ENCODE measurements at regions not wholly inside any gene's neighbourhood (a gene's known extent, or its start where the extent isn't known, plus 50 kb on each side); places are given as distances from the start of the nearest gene placed in this dataset.

- CTCF ChIA-PET: no interaction called here
- H3K36me3 Mint-ChIP-seq: no peaks in the 10 kb centered on the region
- DNase-seq (no peak), ATAC-seq (no peak)
- H3K4me3 Mint-ChIP-seq: no peak overlapping the region
- H3K9me3 Mint-ChIP-seq (ENCODE audit: low read depth): no peaks in the 10 kb centered on the region
- no peak overlapping the region for H3K27ac Mint-ChIP-seq
- H3K27me3 Mint-ChIP-seq: peaks cover 2% of the 10 kb centered on the region
- no peaks in the 10 kb centered on the region for H3K4me1 Mint-ChIP-seq
Observed at GRCh38 chr6:132213732-132214131, 187.5 kb downstream of the MOXD1 start.

GRCh38 chr6:132213191-132213590 is 188.1 kb downstream of the MOXD1 start:
- no peaks in the 10 kb centered on the region for H3K4me1 Mint-ChIP-seq
- DNase-seq: no peak
- H3K27me3 Mint-ChIP-seq: peaks cover 2% of the 10 kb centered on the region
- H3K4me3 Mint-ChIP-seq: no peak overlapping the region
- ATAC-seq: no peak
- CTCF ChIA-PET: interaction anchor here (0.7 kb wide), 1 partner anchor 85 kb away, joined by 3 read pairs; no protein-coding TSS in a partner anchor
- H3K9me3 Mint-ChIP-seq (ENCODE audit: low read depth): no peaks in the 10 kb centered on the region
- no peaks in the 10 kb centered on the region for H3K36me3 Mint-ChIP-seq
- H3K27ac Mint-ChIP-seq: no peak overlapping the region

- H3K27me3 Mint-ChIP-seq: peaks cover 6% of the 10 kb centered on the region
- H3K9me3 Mint-ChIP-seq (ENCODE audit: low read depth): no peaks in the 10 kb centered on the region
- H3K4me3 Mint-ChIP-seq: no peak overlapping the region
- no peak overlapping the region for H3K27ac Mint-ChIP-seq
- H3K4me1 Mint-ChIP-seq: no peaks in the 10 kb centered on the region
- CTCF ChIA-PET: no interaction called here
- no peak for DNase-seq
- no peaks in the 10 kb centered on the region for H3K36me3 Mint-ChIP-seq
- no peak for ATAC-seq
Observed at GRCh38 chr6:132210886-132211563, 190.2 kb downstream of the MOXD1 start.

GRCh38 chr6:132209351-132209750 is 191.9 kb downstream of the MOXD1 start:
- Mint-ChIP-seq H3K36me3 (no peaks in the 10 kb centered on the region), H3K4me1 (no peaks in the 10 kb centered on the region), H3K9me3 (ENCODE audit: low read depth) (no peaks in the 10 kb centered on the region), H3K27me3 (peaks cover 6% of the 10 kb centered on the region), H3K4me3 (no peak overlapping the region), H3K27ac (no peak overlapping the region)
- DNase-seq (no peak), ATAC-seq (no peak)
- CTCF ChIA-PET: interaction anchor here (1.5 kb wide), 1 partner anchor 71 kb away, joined by 3 read pairs; no protein-coding TSS in a partner anchor

GRCh38 chr6:132207991-132208390 is 193.3 kb downstream of the MOXD1 start:
- DNase-seq: no peak
- no peaks in the 10 kb centered on the region for H3K4me1 Mint-ChIP-seq
- CTCF ChIA-PET: interaction anchor here (1.5 kb wide), 1 partner anchor 72 kb away, joined by 3 read pairs; no protein-coding TSS in a partner anchor
- no peak overlapping the region for H3K27ac Mint-ChIP-seq
- H3K36me3 Mint-ChIP-seq: no peaks in the 10 kb centered on the region
- no peak overlapping the region for H3K4me3 Mint-ChIP-seq
- no peaks in the 10 kb centered on the region for H3K9me3 Mint-ChIP-seq (ENCODE audit: low read depth)
- peaks cover 6% of the 10 kb centered on the region for H3K27me3 Mint-ChIP-seq
- ATAC-seq: no peak

- CTCF ChIA-PET: interaction anchor here (1.0 kb wide), 1 partner anchor 11 kb away, joined by 3 read pairs; no protein-coding TSS in a partner anchor
- Mint-ChIP-seq H3K4me3 (no peak overlapping the region), H3K27me3 (peaks cover 5% of the 10 kb centered on the region), H3K9me3 (ENCODE audit: low read depth) (no peaks in the 10 kb centered on the region), H3K27ac (no peak overlapping the region), H3K4me1 (no peaks in the 10 kb centered on the region), H3K36me3 (no peaks in the 10 kb centered on the region)
- ATAC-seq (no peak), DNase-seq (no peak)
Observed at GRCh38 chr6:132205946-132206345, 195.3 kb downstream of the MOXD1 start.

- ATAC-seq: no peak
- CTCF ChIA-PET: no interaction called here
- Mint-ChIP-seq H3K4me1 (no peaks in the 10 kb centered on the region), H3K27ac (no peak overlapping the region), H3K4me3 (no peak overlapping the region), H3K27me3 (peaks cover 4% of the 10 kb centered on the region), H3K9me3 (ENCODE audit: low read depth) (no peaks in the 10 kb centered on the region), H3K36me3 (no peaks in the 10 kb centered on the region)
- no peak for DNase-seq
Observed at GRCh38 chr6:132204591-132204990, 196.7 kb downstream of the MOXD1 start.

GRCh38 chr6:132202574-132202973 is 198.7 kb downstream of the MOXD1 start:
- CTCF ChIA-PET: interaction anchor here (1.1 kb wide), 1 partner anchor 77 kb away, joined by 3 read pairs; no protein-coding TSS in a partner anchor
- H3K4me1 Mint-ChIP-seq: no peaks in the 10 kb centered on the region

GRCh38 chr6:132199343-132199742 is 201.9 kb downstream of the MOXD1 start:
- Mint-ChIP-seq H3K27me3 (peaks cover 2% of the 10 kb centered on the region), H3K27ac (no peak overlapping the region), H3K36me3 (no peaks in the 10 kb centered on the region), H3K4me3 (no peak overlapping the region), H3K4me1 (no peaks in the 10 kb centered on the region), H3K9me3 (ENCODE audit: low read depth) (no peaks in the 10 kb centered on the region)
- CTCF ChIA-PET: no interaction called here
- no peak for ATAC-seq
- DNase-seq: no peak

More at GRCh38 chr6:132202574-132202973, 198.7 kb downstream of the MOXD1 start:
- ATAC-seq (no peak), DNase-seq (no peak)
- no peak overlapping the region for H3K27ac Mint-ChIP-seq
- no peak overlapping the region for H3K4me3 Mint-ChIP-seq
- no peaks in the 10 kb centered on the region for H3K27me3 Mint-ChIP-seq
- no peaks in the 10 kb centered on the region for H3K36me3 Mint-ChIP-seq
- H3K9me3 Mint-ChIP-seq (ENCODE audit: low read depth): no peaks in the 10 kb centered on the region

GRCh38 chr6:132198896-132199295 is 202.4 kb downstream of the MOXD1 start:
- CTCF ChIA-PET: no interaction called here
- peaks cover 2% of the 10 kb centered on the region for H3K27me3 Mint-ChIP-seq
- no peaks in the 10 kb centered on the region for H3K9me3 Mint-ChIP-seq (ENCODE audit: low read depth)

GRCh38 chr6:132198040-132198439 is 203.2 kb downstream of the MOXD1 start:
- Mint-ChIP-seq H3K27ac (no peak overlapping the region), H3K4me3 (no peak overlapping the region), H3K4me1 (no peaks in the 10 kb centered on the region), H3K27me3 (peaks cover 2% of the 10 kb centered on the region), H3K36me3 (no peaks in the 10 kb centered on the region), H3K9me3 (ENCODE audit: low read depth) (no peaks in the 10 kb centered on the region)
- ATAC-seq: no peak
- DNase-seq: no peak
- CTCF ChIA-PET: no interaction called here

More at GRCh38 chr6:132198896-132199295, 202.4 kb downstream of the MOXD1 start:
- Mint-ChIP-seq H3K27ac (no peak overlapping the region), H3K4me1 (no peaks in the 10 kb centered on the region), H3K36me3 (no peaks in the 10 kb centered on the region), H3K4me3 (no peak overlapping the region)
- DNase-seq (no peak), ATAC-seq (no peak)

GRCh38 chr6:132194529-132194928 is 206.7 kb downstream of the MOXD1 start:
- ATAC-seq (no peak), DNase-seq (no peak)
- Mint-ChIP-seq H3K9me3 (ENCODE audit: low read depth) (no peaks in the 10 kb centered on the region), H3K27ac (no peak overlapping the region), H3K4me1 (no peaks in the 10 kb centered on the region), H3K36me3 (no peaks in the 10 kb centered on the region), H3K4me3 (no peak overlapping the region), H3K27me3 (peaks cover 2% of the 10 kb centered on the region)
- CTCF ChIA-PET: interaction anchor here (1.2 kb wide), 1 partner anchor 11 kb away, joined by 3 read pairs; no protein-coding TSS in a partner anchor

- Mint-ChIP-seq H3K36me3 (no peaks in the 10 kb centered on the region), H3K4me3 (no peak overlapping the region)
- CTCF ChIA-PET: no interaction called here
Observed at GRCh38 chr6:132192631-132193030, 208.6 kb downstream of the MOXD1 start.

GRCh38 chr6:132190815-132191175 is 210.5 kb downstream of the MOXD1 start:
- no peak for DNase-seq
- Mint-ChIP-seq H3K4me3 (no peak overlapping the region), H3K27me3 (peaks cover 2% of the 10 kb centered on the region), H3K4me1 (no peaks in the 10 kb centered on the region), H3K9me3 (ENCODE audit: low read depth) (no peaks in the 10 kb centered on the region), H3K36me3 (no peaks in the 10 kb centered on the region), H3K27ac (no peak overlapping the region)
- CTCF ChIA-PET: no interaction called here
- ATAC-seq: no peak

More at GRCh38 chr6:132192631-132193030, 208.6 kb downstream of the MOXD1 start:
- Mint-ChIP-seq H3K27ac (no peak overlapping the region), H3K9me3 (ENCODE audit: low read depth) (no peaks in the 10 kb centered on the region), H3K27me3 (peaks cover 2% of the 10 kb centered on the region), H3K4me1 (no peaks in the 10 kb centered on the region)
- DNase-seq (no peak), ATAC-seq (no peak)
